Kidney glomerular epithelial cell (primary cell): ENCODE measurements at regions not wholly inside any gene's neighbourhood (a gene's known extent, or its start where the extent isn't known, plus 50 kb on each side); places are given as distances from the start of the nearest gene placed in this dataset.
"Not testable (repeated sequence)": the region's sequence is repeated elsewhere in the genome, so short reads cannot be mapped to it uniquely, and the experiment has no call there.

ENCODE experiments used
- DNase-seq: peaks from one replicate; lab custom pipeline; 2025; lab: John Stamatoyannopoulos, UW

DNA sequence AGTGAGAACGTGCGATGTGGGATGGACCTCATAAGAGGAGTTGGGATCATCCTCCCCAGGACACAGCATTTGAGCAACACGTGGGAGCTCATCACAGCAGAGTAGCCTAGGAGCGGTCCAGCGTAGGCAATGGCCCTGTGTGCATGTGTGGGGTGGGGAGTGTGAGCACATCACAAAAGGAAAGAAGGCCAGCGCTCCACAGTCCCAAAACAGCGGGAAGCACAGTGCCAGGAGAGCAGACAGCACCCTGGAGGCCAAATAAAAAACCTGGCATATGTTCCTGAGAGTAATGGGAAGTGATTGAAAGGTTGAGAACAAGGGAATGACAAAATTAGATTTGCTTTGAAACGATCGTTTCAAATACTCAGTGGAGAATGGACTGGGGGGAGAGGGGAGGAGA is 226.0 kb downstream of the C7orf25 start:
- DNase-seq, result no peak

DNA sequence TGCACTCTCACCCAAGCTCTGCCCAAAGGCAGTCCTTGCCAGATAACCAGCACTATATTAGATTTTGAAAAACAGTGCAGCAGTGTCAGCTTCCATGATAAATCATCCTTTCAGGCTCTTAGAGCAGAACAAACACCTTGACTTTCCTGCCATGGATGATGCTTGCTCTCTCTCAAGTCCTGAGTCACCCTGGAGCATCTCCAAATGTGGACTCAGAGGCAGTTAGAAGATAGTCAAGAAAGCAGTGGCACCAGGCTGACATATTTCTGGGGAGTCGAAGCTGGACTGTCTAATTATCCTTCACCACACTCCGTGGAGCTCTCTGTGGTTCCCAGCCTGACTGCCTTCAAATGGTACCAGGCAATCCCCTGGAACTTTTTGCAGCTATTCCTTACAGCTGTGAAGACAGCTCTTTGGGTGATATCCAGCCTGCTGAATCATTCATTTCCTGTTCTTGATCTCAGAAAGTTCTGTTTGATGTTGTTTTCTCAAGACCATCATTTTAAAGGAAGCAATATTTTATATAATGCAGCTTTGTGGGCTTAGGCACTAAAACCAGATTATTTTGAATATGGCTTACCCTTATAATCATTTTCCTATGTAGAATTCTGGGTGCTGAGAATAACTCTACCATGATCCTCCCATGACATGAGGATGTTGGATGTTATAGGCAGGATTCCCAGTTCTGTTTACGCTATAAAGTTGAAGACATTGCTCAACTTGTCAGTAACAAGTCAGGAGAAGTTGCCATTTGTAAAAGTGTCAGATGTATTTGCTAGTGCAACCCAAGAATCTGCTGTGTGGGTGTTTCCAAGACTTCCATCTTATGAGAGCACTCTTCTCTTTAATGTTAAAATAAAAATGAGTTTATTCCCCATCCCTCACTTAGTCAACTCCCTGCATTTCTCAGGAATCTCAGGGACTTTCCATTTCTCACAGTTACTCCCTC is 233.8 kb downstream of the C7orf25 start:
- peak; percentile 72 for DNase-seq

DNA sequence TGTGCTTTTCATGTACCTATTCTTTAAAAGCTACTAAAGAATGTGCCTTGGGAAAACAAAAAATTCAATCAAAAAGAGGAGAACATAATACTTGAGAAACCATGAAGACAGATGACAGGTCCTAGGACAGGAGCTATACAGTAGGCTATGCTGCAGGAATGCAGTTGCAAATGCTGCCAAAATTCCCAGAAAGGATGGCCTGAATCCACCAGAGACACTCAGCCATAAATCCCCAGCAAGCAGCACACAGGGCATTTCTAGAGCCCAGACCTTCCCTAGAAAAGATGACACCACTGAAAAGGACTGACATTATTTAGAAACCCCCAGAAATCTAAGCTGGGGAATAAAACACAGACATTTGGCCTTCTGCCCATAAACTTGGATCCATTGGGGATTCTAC is 237.3 kb downstream of the C7orf25 start:
- DNase-seq, result no peak

DNA sequence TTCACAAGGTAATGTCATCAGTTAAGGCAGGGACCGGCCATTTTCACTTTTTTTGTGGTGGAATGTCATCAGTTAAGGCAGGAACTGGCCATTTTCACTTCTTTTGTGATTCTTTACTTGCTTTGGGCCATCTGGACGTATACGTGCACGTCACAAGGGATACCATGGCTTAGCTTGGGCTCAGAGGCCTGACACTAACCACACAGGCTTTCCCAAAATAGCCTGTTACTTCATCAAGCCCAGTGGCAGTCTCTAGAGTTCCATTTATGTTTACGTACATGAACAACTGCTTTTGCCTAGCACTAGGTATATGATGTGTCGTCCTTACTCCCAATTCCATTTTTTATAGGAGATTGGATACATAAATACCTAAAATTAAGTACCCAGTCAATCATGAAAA is 237.9 kb downstream of the C7orf25 start:
- DNase-seq, result no peak

DNA sequence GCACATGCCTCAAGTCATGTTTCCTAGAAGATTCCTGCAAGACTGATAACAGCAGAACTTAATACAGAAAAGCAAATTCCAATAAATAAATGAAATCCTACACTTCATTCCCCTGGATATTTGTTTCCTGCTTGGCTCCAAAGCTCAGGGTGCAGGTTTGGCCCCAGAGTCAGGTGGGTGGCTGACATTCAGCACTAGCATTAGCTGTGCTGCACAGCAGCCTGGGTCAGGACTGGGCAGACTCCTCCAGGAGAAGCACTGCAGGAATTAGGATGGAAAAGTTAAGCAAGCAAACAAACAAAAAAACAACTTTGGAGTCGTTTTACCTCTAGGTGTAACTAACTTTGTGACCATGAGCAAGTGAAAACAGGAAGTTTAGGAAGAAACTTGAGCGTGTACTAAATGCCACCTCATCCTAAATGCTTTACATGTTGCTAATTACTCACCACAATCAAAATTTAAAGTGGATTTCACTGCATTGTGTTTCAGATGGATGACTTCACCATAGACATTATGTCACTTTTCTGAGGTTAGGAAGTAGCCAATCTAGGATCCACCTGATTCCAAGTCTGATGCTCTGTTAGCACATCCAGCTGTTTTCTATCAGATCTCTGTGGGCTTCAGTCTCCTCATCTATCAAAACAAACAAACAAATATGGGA is 239.4 kb downstream of the C7orf25 start:
- no peak for DNase-seq

DNA sequence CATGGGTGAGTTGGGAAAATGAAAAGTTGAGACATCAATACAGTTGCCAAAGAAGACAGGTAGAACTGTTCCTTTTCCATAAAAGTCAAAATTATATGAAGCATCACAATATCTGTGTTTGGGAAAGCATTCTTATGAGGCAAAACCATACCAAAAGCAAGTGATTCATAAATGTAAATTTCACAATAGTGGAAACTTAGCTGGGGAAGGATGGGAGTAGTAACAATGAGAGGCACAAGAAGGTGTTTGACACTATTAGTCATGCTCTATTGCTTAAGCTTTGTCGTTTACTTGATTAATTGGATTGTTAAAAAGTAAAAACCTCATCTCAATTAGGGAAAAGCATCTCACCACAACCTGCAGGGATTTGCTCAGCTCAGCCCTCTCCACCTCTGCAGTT is 240.2 kb downstream of the C7orf25 start:
- DNase-seq, result peak; percentile 10

DNA sequence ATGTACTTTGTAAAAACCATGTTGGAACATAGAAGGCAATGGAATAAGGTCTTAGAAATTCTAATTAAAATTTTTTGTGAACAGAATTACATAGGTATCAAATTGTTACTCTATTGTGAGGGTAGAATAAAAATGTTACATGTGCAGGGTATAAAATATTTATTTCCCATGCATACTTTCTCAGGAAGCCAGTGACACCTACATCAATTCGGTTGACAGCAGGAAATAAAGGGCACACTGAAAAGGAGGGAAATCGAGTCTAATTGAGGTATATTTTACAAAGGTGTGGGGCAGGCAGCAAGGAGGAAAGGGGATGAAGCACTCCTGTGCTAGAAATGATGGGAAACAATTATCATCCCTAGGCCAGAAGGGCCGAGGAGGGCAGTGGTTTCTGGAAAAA is 244.9 kb downstream of the C7orf25 start:
- DNase-seq, result no peak

DNA sequence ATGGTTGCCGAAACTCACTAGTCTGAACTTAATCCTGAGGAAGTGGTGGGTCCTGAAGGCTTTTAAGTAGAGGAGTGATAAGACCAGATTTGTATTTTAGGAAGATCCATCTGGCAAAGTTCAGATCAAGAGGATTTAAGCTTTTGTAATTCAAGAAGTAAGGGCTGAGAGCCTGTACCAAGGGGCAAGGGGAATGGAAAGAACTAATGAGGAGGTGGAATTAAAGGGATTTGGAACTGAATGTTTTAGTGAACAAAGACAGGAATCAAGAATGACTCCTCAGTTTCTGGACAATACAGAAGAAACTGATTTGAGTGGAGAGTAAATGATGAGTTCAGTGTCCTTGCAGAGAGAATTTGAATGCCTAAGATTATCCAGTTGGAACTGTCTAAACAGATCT is 249.0 kb downstream of the C7orf25 start:
- no peak for DNase-seq

DNA sequence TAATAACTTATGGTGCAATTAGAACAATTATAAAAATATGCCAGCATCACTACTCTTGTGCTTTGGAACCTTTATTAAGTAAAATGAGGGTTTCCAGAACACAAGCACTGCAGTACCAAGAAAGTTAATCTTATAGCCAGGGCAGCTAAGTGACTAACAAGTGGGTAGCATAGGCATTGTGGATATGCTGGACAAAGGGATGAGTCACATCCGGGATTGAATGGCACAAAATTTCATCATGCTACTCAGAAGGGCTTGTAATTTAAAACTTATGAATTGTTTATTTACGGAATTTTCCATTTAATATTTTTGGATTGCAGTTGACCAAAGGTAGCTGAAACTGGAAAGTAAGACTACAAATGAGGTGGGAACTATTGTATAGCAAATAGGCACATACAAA is 250.6 kb downstream of the C7orf25 start:
- DNase-seq, result peak; percentile 9

DNA sequence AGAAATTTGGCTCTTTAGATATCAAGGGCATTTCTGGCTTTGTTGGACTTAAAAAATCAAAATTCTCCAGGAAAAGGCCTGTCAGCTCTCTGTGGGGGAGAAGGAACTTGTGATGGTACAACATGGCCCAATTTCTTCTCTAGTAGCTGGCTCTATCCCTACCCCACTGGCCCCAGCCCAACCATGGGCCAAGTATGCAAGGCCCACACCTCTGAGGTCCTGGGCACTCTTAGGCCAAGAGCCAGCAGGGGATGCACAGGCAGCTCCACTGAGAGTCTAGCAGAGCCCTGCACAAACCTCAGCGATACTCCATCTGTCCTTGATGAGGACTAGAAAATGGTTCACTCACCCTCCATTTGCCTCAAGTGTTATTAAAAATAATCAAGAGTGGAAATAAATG is 261.2 kb downstream of the C7orf25 start:
- DNase-seq, result no peak

DNA sequence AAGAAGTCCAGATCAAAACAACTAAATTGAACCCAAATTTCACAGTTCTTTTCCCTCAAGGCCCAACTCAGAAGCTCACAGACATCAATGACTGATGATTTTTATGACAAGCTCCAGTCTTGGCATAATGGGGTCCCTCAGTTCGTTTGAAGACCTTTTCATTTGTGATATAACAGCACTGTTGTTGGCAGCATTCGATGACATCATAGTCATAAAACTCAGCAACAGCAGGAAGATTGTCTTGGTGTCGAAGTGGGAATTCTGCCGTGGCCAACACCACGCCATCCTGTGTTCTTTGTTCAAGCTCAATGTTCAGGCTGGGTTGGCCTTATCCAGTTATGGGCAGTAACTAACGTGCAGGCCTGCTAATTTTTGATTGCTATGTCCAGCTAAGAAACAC is 261.7 kb downstream of the C7orf25 start:
- DNase-seq, result no peak

DNA sequence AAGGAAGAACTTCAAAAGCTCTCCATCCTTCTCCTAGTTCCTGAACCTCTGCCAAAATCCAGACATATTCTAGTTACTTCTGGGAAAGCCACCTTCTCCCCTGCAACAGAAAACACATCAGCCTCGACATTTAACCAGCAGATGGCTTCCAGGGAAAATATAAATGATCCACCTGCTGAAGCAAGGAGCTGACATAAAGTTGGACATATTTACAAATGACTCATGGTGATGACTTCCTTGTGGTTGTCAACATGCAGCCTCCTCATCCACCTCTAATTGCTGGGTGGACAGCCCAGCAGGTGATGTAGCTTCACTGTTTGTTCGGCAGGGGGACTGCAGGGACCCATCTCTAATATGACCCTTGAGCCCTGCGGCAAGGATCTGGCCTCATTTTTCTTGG is 266.0 kb downstream of the C7orf25 start:
- no peak for DNase-seq

DNA sequence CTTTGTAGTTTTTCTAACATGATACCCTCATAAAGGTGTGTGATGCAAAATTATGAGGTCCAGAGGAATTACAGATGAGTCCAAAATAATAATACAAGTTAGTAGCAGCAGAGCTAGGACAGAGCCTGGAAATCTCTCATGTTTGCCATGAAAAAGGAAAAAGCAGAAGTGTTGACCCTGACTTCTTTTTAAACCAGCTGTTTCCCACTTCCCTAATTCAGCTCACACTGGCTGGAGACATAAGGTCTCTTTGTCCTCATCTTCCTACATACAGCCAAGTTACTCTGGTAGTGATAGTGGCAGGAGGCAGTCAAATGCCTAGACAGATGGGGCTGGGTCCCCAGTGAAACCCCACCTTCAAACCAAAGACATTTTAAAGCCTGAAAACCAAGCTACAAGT is 269.2 kb downstream of the C7orf25 start:
- no peak for DNase-seq

DNA sequence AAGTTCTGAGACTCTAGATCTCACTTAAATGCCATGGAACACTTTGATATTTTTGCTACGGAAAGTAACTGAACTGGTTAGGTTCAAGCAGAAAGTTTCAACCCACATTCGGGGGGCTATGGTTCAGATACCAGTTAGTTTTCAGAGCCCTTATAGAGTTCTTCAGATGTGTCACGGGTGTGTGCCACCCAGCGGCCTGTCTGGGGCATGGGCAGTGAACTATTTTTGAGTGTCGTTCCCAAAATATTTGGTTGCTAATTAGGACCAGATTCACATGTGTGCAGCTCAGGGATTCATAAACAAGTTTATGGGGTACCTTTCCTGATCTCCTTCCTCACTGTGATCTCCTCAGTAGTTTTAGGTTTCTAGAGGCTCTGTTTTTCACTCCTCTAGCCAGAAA is 271.9 kb downstream of the C7orf25 start:
- DNase-seq, result no peak

DNA sequence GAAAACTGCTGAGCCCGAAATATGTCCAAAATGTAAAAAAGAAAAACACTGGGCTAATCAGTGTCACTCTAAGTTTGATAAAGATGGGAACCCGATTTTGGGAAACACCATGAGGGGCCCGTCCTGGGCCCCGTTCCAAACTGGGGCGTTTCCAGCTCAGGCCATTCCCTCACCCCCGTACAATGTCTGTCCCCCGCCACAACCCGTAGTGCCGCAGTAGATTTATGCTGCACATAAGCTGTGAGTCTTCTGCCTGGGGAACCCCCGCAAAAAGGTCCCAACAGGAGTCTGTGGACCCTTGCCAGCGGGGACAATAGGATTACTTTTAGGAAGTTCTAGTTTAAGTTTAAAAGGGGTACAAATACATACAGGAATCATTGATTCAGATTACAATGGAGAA is 275.5 kb downstream of the C7orf25 start:
- DNase-seq, result not testable (repeated sequence)

DNA sequence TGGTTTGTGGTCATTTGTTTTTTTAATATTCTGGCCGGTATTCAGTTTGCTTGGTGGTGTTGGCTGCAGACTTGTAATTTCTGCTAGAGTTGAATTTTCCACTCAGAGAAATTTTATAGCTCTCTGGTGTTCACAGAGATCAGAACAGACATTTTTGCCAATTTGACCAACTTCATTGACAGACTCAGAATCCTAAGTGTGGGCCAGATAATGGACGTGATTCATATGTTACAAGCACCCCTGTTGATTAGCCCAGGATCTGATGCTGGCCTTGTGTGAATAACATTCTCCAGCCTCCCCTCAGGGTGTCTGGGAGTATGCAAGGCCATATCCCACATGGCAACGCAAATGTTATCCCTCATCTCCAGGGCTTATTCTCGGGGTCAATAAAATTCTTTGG is 283.8 kb downstream of the C7orf25 start:
- DNase-seq, result no peak

DNA sequence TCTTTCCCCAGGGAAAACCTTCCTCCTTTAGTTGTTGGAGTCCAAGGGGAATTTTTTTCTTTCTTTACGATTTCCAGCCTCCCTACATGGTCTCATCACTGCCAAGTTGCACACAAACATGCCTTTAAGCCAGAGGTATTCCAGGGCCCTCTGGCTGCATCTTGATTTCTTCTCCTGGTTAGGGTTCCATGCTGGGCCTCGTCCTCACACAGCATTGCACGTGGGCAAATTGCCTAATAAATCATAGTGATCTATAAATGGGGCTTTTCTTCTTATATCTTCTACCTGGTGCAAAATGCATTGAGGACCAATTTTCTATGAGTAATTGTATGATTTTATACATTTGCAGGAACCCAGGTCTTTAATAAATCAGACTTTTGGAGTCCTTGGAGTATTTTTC is 284.2 kb downstream of the C7orf25 start:
- DNase-seq, result no peak

DNA sequence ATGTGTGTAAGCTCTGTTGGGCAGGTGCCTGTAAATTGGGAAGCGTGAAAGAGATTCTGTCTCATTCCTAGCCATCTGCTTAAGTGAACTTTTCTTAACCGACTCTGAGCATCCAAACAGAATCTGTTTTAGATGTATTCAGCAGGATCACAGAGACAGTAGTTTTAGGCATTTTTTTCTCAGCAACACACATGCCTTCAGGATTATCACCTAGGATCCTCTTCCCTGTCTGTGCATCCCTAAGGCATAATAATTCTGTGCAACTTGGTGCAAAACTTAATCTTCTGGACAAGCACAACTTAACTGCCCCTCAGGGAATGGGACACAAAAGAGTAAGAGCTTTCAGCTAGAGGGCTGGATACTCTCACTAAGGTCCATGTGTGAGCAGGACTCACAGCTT is 284.8 kb downstream of the C7orf25 start:
- no peak for DNase-seq

DNA sequence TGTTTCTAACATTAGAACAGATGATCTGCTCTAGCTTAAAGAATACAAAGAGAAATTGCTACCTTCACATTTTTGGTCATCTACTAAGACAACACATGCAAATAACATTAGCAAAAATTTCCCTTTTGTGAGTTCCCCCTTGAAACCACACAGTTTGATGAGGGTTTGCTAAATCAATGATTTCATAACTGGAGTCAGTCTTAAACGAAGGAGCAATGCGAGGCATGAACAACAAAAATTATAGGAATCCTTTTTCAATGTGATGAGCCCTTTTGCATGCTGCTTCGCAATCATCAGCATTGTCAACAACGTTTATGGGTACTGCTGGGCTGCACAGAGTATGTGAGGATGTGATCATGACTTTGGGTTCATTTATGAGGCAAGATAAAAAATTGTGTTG is 286.4 kb downstream of the C7orf25 start:
- no peak for DNase-seq

DNA sequence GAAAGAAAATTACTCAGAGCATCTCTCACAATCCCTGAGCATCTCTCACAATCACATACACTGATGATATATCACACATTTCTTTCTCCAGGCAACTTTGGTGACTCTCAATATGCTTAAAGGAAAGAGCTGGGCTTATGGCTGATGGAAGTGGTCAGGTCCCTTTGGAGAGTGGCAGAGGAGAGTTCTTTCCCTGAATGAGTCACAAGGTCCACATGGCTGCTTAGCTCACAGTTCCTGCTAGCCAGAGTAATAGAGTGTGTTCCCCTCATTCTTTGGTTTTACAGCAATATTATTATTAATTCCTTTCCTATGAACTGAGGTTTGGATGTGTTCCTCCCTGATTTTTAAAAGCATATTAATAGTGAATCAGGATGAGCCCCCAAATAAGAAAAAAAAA is 287.4 kb downstream of the C7orf25 start:
- no peak for DNase-seq

DNA sequence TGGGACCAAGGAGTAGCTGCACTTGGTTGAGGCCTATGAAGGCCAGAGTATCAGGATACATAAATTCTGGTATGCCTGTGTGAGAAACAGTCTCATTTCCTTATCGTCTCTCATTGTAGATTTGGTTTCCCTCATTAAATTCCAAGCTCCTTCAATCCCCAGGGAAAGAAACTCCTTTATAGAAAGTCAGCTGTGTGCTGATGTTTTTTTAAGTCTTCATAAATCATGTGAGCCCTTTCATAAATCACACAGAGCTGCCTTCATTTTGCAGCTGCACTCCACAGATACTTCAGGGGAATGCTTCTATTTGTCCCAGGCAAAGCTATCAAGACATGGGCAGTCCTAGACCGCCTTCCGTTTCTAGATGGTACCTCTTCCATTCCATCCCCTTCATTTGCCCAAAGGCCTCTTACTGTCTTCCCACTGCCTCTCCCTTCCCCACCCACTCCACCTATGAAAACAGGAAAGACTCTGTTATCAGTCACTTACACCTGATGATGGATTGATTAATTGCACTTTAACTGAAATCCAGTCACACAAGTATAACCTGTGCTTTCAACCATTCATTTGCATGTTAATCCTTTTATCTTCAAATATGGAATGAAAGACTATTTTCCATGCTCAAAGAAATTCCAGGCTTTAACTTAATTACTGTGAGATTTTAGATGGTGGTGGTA is 290.2 kb downstream of the C7orf25 start:
- DNase-seq, result no peak

DNA sequence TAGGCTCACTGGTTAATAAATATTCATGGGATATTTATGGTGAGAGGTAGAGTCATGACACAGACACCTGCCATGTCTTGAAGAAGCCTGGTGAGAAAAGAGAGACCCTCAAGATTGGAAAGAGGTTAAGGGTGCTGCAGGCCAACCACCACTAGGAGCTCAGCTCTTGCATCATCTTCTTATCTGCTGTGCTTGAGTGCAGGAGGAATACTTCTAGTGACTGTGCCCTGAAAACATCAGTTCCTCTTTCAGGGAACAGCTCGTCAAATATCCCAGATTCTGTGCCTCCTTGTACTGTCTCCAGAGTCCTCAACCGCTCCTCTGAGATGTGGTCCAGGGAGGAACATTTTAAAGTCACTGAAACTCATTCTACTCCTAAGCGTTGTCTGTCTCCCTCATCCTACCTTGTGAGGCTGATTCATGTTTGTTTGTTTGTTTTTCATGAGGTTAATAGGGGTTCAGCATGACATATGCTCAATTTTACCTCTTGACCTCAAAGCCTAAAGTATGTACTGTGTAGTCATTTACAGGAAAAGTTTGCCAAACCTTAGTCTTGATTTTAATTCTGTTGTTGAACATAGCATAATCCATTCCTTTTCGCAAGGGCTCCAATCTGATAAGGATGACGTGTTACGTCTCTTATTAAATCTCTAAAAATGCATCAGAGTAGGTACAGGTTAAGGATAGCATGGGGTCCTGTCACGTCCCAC is 293.1 kb downstream of the C7orf25 start:
- no peak for DNase-seq
